Upper lobe of left lung (tissue), 4 donors: ENCODE measurements at regions not wholly inside any gene's neighbourhood (a gene's known extent, or its start where the extent isn't known, plus 50 kb on each side); places are given as distances from the start of the nearest gene placed in this dataset.

Experiments
- EP300 ChIP-seq, 4 donors: sonication (generic); formaldehyde crosslinking; IDR thresholded peaks; one replicate each; pipeline ENCODE4 v1.5.1; 2017; ENCODE audit warnings: antibody characterized with exemption in 4 of 4, control low read depth in 2 of 4
- POLR2A ChIP-seq, 4 donors: fragments of 450-650 bp; IDR thresholded peaks; one replicate each; pipeline ENCODE4 v1.5.1; 2016 to 2017; ENCODE audit warnings: antibody characterized with exemption in 4 of 4, mild to moderate bottlenecking in 2 of 4
- POLR2AphosphoS5 ChIP-seq, 2 donors: sonication (generic); formaldehyde crosslinking; IDR thresholded peaks; one replicate each; pipeline ENCODE4 v1.5.1; 2017; ENCODE audit warnings: antibody characterized with exemption in 2 of 2
- TF ChIP-seq, protein P1 (sequence below), 6 experiments: fragments of 450-650 bp in 4 of 6; fragments of 200-600 bp in 2 of 6; sonication (generic) in 2 of 6; IDR thresholded peaks; one replicate each; pipeline ENCODE4 v1.5.1; 2016 to 2019; ENCODE audit warnings: antibody characterized with exemption in 6 of 6

DNA sequence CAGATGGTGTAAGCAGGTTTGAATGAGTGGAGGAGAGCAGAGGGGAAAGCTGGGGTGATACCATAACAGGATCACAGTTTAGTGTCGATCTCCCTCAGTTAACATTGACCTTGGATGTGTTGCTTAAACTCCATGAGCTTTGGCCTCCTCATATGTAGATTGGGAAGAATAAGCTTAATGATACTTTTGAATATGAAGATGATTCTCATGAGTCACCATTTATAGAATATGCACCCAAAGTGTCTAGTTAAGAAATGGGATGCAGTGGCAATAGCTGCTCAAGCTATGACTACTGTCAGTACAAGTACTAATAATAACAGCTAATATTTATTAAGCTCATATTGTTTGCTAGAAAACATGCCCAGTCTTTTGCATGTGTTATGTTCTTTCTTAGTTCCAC is 236.2 kb upstream of the KIRREL3 start:
- TF ChIP-seq, protein P1, sequence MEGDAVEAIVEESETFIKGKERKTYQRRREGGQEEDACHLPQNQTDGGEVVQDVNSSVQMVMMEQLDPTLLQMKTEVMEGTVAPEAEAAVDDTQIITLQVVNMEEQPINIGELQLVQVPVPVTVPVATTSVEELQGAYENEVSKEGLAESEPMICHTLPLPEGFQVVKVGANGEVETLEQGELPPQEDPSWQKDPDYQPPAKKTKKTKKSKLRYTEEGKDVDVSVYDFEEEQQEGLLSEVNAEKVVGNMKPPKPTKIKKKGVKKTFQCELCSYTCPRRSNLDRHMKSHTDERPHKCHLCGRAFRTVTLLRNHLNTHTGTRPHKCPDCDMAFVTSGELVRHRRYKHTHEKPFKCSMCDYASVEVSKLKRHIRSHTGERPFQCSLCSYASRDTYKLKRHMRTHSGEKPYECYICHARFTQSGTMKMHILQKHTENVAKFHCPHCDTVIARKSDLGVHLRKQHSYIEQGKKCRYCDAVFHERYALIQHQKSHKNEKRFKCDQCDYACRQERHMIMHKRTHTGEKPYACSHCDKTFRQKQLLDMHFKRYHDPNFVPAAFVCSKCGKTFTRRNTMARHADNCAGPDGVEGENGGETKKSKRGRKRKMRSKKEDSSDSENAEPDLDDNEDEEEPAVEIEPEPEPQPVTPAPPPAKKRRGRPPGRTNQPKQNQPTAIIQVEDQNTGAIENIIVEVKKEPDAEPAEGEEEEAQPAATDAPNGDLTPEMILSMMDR (IDR thresholded peaks at IDR 0.05), result no peak
- TF ChIP-seq POLR2A (IDR thresholded peaks at IDR 0.05) (no peak), EP300 (IDR thresholded peaks at IDR 0.05) (no peak), POLR2AphosphoS5 (IDR thresholded peaks at IDR 0.05) (no peak)
